ENCODE measurements at regions not wholly inside any gene's neighbourhood (a gene's known extent, or its start where the extent isn't known, plus 50 kb on each side); places are given as distances from the start of the nearest gene placed in this dataset.

GRCh38 chr7:25913598-25914224 is 238.3 kb upstream of the NFE2L3 start:
- TF ChIP-seq CTCF (IDR thresholded peaks at IDR 0.05; ENCODE audit: partially characterized antibody, unreplicated experiment), result no peak
- Mint-ChIP-seq H3K4me3 (ENCODE audit: unreplicated experiment) (no peak overlapping the region), H3K9me3 (ENCODE audit: unreplicated experiment) (peaks cover 2% of the 10 kb centered on the region), H3K36me3 (ENCODE audit: unreplicated experiment) (peaks cover 10% of the 10 kb centered on the region), H3K4me1 (ENCODE audit: low read depth, unreplicated experiment) (no peaks in the 10 kb centered on the region), H3K27ac (ENCODE audit: unreplicated experiment) (no peak overlapping the region), H3K27me3 (ENCODE audit: unreplicated experiment) (no peaks in the 10 kb centered on the region)
- no peak for DNase-seq

GRCh38 chr7:25918731-25919130 is 233.3 kb upstream of the NFE2L3 start:
- Mint-ChIP-seq H3K9me3 (ENCODE audit: unreplicated experiment) (peaks cover 5% of the 10 kb centered on the region), H3K36me3 (ENCODE audit: unreplicated experiment) (peaks cover 15% of the 10 kb centered on the region), H3K4me1 (ENCODE audit: low read depth, unreplicated experiment) (no peaks in the 10 kb centered on the region), H3K27ac (ENCODE audit: unreplicated experiment) (no peak overlapping the region), H3K27me3 (ENCODE audit: unreplicated experiment) (no peaks in the 10 kb centered on the region), H3K4me3 (ENCODE audit: unreplicated experiment) (no peak overlapping the region)
- no peak for DNase-seq
- TF ChIP-seq CTCF (IDR thresholded peaks at IDR 0.05; ENCODE audit: partially characterized antibody, unreplicated experiment), result no peak

DNA sequence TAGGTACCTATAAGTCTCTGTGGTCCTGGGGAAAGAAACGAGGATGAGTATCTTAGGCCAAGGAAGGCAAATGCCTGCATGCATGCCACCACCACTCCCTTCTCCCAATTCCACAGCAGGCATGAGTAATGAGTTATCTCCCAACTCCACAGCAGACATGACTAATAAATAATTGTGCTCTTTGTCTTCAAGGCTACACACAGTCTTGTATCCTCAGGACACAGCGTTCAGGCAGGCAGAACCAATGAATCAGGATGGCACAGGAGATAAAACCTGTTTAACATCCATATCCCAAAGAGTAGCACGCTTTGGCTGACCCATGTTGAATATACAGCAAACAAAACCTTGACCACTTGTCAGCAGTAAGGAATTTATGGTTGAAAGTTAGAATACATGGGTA is 229.7 kb upstream of the NFE2L3 start:
- peaks cover 15% of the 10 kb centered on the region for H3K36me3 Mint-ChIP-seq (ENCODE audit: unreplicated experiment)
- peaks cover 2% of the 10 kb centered on the region for H3K27me3 Mint-ChIP-seq (ENCODE audit: unreplicated experiment)
- TF ChIP-seq CTCF (IDR thresholded peaks at IDR 0.05; ENCODE audit: partially characterized antibody, unreplicated experiment), result no peak
- DNase-seq, result no peak
- no peak overlapping the region for H3K27ac Mint-ChIP-seq (ENCODE audit: unreplicated experiment)
- peaks cover 5% of the 10 kb centered on the region for H3K9me3 Mint-ChIP-seq (ENCODE audit: unreplicated experiment)
- H3K4me3 Mint-ChIP-seq (ENCODE audit: unreplicated experiment), result no peak overlapping the region
- H3K4me1 Mint-ChIP-seq (ENCODE audit: low read depth, unreplicated experiment), result no peaks in the 10 kb centered on the region

- Mint-ChIP-seq H3K27me3 (ENCODE audit: unreplicated experiment) (peaks cover 2% of the 10 kb centered on the region), H3K36me3 (ENCODE audit: unreplicated experiment) (peaks cover 13% of the 10 kb centered on the region), H3K9me3 (ENCODE audit: unreplicated experiment) (peaks cover under 1% of the 10 kb centered on the region), H3K4me1 (ENCODE audit: low read depth, unreplicated experiment) (no peaks in the 10 kb centered on the region), H3K4me3 (ENCODE audit: unreplicated experiment) (no peak overlapping the region), H3K27ac (ENCODE audit: unreplicated experiment) (no peak overlapping the region)
- DNase-seq, result no peak
- no peak for TF ChIP-seq CTCF (IDR thresholded peaks at IDR 0.05; ENCODE audit: partially characterized antibody, unreplicated experiment)
Observed at GRCh38 chr7:25923741-25924460, 228.1 kb upstream of the NFE2L3 start.

- no peak overlapping the region for H3K4me3 Mint-ChIP-seq (ENCODE audit: unreplicated experiment)
- no peak overlapping the region for H3K27ac Mint-ChIP-seq (ENCODE audit: unreplicated experiment)
- peaks cover 2% of the 10 kb centered on the region for H3K27me3 Mint-ChIP-seq (ENCODE audit: unreplicated experiment)
- DNase-seq, result no peak
- no peaks in the 10 kb centered on the region for H3K4me1 Mint-ChIP-seq (ENCODE audit: low read depth, unreplicated experiment)
- no peak for TF ChIP-seq CTCF (IDR thresholded peaks at IDR 0.05; ENCODE audit: partially characterized antibody, unreplicated experiment)
- H3K36me3 Mint-ChIP-seq (ENCODE audit: unreplicated experiment), result peaks cover 13% of the 10 kb centered on the region
- H3K9me3 Mint-ChIP-seq (ENCODE audit: unreplicated experiment), result no peaks in the 10 kb centered on the region
Observed at GRCh38 chr7:25926009-25926408, 226.0 kb upstream of the NFE2L3 start.

Measured in glutamatergic neuron (in vitro differentiated cells).